ENCODE measurements at regions not wholly inside any gene's neighbourhood (a gene's known extent, or its start where the extent isn't known, plus 50 kb on each side); places are given as distances from the start of the nearest gene placed in this dataset.

DNA sequence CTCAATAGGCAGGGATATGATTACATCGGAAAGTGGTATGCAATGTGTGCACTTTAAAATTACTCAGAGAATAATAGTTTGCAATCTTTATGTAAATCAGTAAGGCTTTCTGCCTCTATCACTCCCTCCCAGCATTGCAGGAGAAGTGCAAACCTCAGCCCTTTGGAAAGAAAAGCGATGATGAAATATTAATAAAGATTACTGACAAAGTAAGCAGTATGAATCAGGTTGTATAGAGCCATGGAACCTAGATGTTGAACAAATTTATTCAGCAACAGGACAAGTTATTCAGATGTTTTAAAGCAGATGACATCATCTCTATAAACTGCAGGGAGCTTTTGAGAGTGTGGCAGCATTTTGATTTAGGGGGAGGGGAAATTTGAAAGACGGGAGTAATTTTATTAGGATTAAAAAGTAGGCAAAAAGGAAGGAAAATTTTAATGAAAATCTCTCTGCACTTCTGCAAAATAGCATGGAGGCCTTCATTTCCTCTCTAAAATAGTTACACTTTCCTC is 631.7 kb upstream of the GRIA3 start:
- in situ Hi-C loops (cut with MboI; ENCODE audit: low sequenced_read_pairs, unreplicated experiment) = no loop called here
- DNase-seq (ENCODE audit: low spot score) = no peak

DNA sequence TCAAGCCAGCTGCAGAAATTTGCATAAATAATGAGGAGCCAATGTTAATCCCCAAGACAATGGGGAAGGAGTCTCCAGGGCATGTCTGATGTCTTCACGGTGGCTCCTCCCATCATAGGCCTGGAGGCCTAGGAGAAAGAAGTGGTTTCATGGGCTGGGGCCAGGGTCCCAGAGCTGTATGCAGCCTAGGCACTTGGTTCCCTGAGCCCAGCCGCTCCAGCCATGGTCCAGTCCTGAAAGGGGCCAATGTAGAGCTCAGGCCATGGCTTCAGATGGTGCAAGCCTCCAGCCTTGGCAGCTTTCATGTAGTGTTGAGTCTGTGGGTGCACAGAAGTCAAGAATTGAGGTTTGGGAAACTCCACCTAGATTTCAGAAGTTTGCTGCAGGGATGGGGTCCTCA is 628.2 kb upstream of the GRIA3 start:
- TF ChIP-seq CTCF (IDR thresholded peaks at IDR 0.05; ENCODE audit: borderline replicate concordance, control extremely low read depth, extremely low read depth, insufficient read depth, missing control alignments) = no peak

More for the DNA sequence above, 631.7 kb upstream of the GRIA3 start:
- no peak for TF ChIP-seq CTCF (IDR thresholded peaks at IDR 0.05; ENCODE audit: borderline replicate concordance, control extremely low read depth, extremely low read depth, insufficient read depth, missing control alignments)

GRCh38 chrX:122565952-122566351 is 618.1 kb upstream of the GRIA3 start:
- in situ Hi-C loops (cut with MboI; ENCODE audit: low sequenced_read_pairs, unreplicated experiment) = no loop called here
- no peak for DNase-seq (ENCODE audit: low spot score)
- TF ChIP-seq CTCF (IDR thresholded peaks at IDR 0.05; ENCODE audit: borderline replicate concordance, control extremely low read depth, extremely low read depth, insufficient read depth, missing control alignments) = no peak

More for the DNA sequence above, 628.2 kb upstream of the GRIA3 start:
- in situ Hi-C loops (cut with MboI; ENCODE audit: low sequenced_read_pairs, unreplicated experiment) = no loop called here
- no peak for DNase-seq (ENCODE audit: low spot score)

- TF ChIP-seq CTCF (IDR thresholded peaks at IDR 0.05; ENCODE audit: borderline replicate concordance, control extremely low read depth, extremely low read depth, insufficient read depth, missing control alignments) = no peak
- no peak for DNase-seq (ENCODE audit: low spot score)
Observed at GRCh38 chrX:122566401-122566800, 617.7 kb upstream of the GRIA3 start.

GRCh38 chrX:122567911-122568310 is 616.2 kb upstream of the GRIA3 start:
- no peak for DNase-seq (ENCODE audit: low spot score)
- in situ Hi-C loops (cut with MboI; ENCODE audit: low sequenced_read_pairs, unreplicated experiment) = no loop called here
- no peak for TF ChIP-seq CTCF (IDR thresholded peaks at IDR 0.05; ENCODE audit: borderline replicate concordance, control extremely low read depth, extremely low read depth, insufficient read depth, missing control alignments)

More at GRCh38 chrX:122566401-122566800, 617.7 kb upstream of the GRIA3 start:
- in situ Hi-C loops (cut with MboI; ENCODE audit: low sequenced_read_pairs, unreplicated experiment) = no loop called here

- in situ Hi-C loops (cut with MboI; ENCODE audit: low sequenced_read_pairs, unreplicated experiment) = no loop called here
- no peak for DNase-seq (ENCODE audit: low spot score)
- no peak for TF ChIP-seq CTCF (IDR thresholded peaks at IDR 0.05; ENCODE audit: borderline replicate concordance, control extremely low read depth, extremely low read depth, insufficient read depth, missing control alignments)
Observed at GRCh38 chrX:122572461-122572860, 611.6 kb upstream of the GRIA3 start.
